IPS DF 4.7 (cell line): ENCODE measurements at regions not wholly inside any gene's neighbourhood (a gene's known extent, or its start where the extent isn't known, plus 50 kb on each side); places are given as distances from the start of the nearest gene placed in this dataset.
"Not testable (repeated sequence)": the region's sequence is repeated elsewhere in the genome, so short reads cannot be mapped to it uniquely, and the experiment has no call there.

Source experiments
- DNase-seq: peaks from one replicate; pipeline ENCODE4 v3.0.0-alpha.2; 2013; ENCODE audit warnings: low spot score; ENCODE audit errors: extremely low read depth

GRCh38 chr6:19590501-19591131 lies 246.6 kb upstream of the ID4 start:
- DNase-seq = no peak

- no peak for DNase-seq
Observed at GRCh38 chr6:19597809-19598320, 239.3 kb upstream of the ID4 start.

DNA sequence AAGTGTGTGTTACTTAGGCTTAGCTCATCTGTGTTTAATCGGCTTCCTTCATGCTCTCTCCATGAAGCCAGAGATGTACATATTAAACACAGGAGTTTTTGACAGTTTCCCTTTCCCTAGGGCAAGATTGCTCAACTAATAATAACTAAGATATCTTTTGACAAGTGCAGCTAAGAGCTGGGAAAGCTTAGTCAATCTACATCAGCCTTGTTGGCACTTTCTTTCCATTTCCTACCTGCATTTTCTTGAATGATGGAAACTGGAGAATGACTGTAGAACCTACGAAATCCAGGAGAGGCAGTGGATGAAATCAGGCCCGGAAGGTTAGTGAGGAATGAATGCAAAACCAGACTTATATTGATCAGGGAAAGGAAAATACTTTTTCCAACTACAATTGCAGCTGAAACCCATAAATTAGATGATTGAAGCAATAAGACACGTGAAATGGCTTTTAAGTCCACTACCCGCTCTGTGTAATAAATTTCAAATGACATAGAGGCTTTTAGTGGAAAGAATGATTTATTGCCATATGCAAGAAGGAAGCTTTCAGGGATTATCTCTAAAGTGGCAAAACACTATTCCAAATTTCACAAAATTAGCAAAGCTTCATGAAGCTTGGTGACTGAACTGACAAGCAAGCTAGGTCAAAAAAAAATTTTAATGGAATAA lies 237.2 kb upstream of the ID4 start:
- DNase-seq = no peak

DNA sequence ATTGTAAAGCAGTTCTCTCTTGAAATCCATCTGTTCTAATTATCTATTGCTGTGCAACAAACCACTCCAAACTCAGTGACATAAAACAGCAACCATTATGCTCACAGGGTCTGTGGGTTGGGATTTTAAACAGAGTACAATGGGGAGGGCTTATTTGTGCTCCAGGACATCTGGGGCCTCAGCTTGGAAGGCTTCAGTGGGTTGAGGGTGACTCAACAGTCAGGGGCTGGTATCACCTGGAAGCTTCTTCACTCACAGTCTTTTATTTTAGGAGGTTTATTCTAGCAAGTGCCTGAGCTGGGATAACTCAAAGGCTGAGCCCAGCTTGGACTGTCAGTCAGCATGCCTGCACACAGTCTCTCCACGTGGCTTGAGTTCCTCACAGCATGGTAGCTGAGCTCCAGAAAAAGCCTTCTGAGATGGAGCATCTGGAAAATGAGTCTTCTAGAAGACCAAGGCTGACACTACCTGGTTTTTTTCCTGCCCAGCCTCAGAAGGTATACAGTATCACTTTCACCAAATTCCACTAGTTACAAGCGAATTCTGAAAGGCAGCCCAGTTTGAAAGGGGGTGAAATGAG lies 234.6 kb upstream of the ID4 start:
- DNase-seq = no peak

GRCh38 chr6:19603721-19604120 lies 233.4 kb upstream of the ID4 start:
- DNase-seq = no peak

GRCh38 chr6:19605624-19606023 lies 231.5 kb upstream of the ID4 start:
- DNase-seq = no peak

DNA sequence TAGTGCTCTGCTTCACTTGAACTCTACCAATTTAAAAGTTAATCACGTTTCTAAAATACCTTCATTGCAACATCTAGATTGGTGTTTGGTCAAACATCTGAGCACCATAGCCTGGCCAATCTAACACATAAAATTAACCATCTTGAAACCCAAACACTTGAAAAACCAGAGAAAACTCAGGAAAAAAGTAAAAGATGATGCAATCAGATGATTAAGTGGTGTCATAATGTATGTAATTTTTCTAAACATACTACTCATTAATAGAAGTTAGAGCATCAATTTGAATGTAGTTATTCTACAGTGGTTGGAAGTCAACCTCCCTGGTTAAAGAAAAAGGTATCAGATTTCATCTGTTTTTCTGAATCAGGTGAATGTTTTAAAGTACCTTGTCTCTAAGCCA lies 228.6 kb upstream of the ID4 start:
- no peak for DNase-seq

- DNase-seq = no peak
Observed at GRCh38 chr6:19609972-19610641, 227.1 kb upstream of the ID4 start.

GRCh38 chr6:19612672-19613466 lies 224.3 kb upstream of the ID4 start:
- not testable (repeated sequence) for DNase-seq

- no peak for DNase-seq
Observed at GRCh38 chr6:19613678-19614077, 223.5 kb upstream of the ID4 start.

GRCh38 chr6:19616022-19616421 lies 221.1 kb upstream of the ID4 start:
- DNase-seq = no peak

DNA sequence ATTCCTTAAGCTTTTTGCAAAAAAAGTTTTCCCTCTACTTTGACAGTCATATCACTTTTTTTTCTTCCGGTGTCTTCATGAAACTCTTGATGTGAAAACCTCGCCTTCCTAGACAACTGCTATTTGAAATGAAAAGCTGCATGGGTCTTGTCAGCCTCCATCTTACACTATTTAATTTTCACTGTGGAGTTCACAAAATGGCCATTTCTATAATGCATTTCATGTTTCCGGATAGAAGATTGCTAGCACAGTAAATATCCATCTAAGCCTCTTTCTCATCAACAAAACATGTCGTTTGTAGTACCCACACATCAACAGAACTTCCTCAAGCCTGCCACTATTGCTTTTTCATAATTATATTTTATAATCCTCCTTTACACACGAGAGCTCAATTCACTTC lies 204.9 kb upstream of the ID4 start:
- DNase-seq = no peak

- no peak for DNase-seq
Observed at GRCh38 chr6:19632786-19633185, 204.4 kb upstream of the ID4 start.

- DNase-seq = no peak
Observed at GRCh38 chr6:19635728-19636127, 201.4 kb upstream of the ID4 start.

DNA sequence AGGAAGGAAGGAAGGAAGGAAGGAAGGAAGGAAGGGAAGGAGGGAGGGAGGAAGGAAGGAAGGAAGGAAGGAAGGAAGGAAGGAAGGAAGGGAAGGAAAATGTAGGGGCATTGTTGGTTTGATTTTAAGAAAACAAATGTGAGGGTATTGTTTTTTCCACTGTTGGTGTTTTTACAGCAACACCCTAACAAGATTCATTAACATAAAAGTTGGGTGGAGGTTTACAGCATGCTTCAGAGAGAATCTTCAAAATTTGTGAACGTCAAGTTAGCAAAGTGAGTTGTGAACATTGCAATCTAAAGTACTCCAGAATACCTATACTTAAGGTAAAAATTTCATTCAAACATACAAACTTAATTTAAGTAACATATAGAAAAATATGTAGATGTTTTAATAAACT lies 200.2 kb upstream of the ID4 start:
- no peak for DNase-seq

DNA sequence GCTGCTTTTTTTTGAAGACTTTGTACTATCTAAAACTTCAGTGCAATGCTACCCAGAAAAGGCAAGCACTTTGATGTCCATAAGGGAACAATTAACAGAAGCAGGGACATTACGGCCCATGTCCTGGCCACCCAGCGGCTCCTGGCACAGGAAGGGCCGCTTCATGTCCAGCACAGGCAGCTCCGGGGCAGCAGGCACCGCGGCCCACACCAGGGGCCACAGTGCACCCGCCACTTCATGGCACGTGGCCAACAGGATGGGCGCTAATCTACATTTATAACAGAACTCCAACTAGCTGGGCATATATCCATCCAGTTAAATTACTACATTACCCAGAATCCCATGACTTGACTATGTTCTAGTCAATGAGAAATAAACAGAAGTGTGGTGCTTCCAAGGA lies 198.2 kb upstream of the ID4 start:
- DNase-seq = no peak

DNA sequence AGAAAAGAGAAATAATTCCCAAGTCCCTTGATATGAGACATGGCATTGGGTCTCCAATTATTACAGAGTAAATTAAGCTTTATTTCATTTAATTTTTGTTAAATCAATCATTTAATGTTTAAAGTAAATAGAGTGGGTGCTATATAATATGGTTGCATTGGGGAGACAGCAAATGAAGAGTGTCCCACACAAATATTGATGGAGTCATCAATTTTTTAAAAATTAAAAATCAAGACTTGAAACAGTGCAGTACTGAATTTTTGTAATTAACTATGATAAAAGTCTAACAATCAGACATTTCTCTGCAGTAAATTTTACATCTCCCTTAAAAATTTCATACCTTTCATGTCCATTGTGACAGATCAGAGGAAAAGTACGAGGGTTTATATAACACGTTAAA lies 193.9 kb upstream of the ID4 start:
- no peak for DNase-seq

DNA sequence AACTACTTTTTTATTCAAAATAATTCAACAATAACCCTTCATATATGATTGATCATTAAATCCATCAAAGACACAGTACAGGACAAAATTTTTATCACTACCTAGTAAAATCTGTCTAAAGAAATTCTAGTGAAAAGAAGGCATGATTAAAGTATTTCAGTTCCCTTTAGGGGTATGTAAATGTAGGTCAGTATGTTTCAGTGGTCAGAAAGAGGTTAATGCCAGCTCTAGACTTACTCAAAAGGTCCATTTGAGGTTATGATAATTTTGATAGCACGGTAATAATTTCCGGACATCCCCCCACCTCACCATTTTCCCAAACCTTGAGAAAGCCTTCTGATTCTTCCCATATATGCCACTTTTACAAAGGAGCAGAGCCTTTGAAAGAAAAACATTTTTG lies 193.5 kb upstream of the ID4 start:
- DNase-seq = no peak

DNA sequence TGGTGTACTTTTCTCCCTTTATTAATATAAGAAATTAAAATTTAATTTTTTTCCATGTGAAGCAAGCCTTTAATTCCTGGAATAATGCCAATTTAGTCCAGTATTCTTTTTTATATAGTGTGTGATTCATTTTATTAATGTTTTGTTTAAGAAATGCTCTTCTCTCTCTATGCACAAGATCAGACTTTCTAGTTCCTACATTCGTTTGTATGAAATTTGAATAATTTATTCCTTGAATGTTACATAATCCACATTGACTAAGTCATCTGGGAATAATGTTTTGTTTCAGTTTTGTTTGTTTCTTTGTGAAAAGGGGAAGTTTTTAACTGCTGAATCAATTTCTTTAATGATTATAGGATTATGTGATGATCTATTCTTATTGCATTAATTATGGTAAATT lies 181.4 kb upstream of the ID4 start:
- DNase-seq = no peak

DNA sequence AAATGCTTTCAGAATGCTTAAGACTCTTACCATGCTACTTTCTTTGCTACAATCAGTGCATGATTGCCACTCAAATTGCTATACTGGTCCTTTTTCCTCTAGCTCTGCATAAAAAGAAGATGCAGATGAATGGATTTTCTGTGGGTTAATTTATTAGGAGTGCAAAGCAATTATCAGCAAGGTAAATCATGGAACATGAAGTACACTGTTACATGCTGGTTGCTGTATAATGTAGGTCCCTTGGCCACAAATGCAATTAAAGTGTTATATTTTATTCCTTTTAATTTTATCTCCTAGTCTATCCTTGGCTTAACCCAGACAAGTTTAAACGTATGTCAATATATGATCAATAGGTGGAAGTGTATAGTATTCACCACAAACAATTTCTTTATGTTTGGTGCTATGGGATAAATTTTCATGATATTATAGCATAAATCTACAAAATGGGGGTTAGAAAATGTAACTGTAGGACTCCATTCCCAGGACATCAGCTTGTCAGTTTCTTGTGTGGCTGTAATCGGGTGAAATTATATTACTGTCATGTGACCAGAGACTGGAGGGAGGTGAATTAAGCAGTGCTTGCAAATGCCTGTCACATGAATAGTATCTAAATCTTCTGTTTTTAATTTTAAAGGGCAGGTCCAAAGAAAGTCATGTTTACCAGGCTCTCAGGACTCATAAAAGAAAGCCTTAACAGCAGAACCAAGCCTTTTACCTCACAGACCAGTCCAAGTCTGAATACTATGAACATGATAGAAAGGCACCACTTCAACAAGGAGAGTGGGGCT lies 176.9 kb upstream of the ID4 start:
- DNase-seq = no peak

DNA sequence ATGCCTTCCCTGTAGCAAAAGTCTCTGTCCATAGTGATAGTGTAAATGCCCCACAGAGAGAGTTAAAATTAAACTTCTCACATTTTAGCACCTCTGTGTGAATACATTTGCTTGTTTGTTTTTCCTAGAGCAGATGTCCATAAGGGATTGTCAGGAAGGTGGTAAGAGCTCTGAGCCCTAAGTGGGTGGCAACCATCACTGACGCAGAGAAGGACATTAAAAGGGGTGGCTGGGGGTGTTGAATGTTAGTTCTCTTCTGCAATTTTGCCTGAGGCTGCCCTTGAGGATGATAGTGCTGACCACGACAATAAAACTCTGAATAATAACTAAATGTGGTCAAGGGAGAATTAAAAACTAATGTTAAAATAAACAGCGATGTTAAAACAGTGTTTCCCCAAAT lies 174.3 kb upstream of the ID4 start:
- DNase-seq = no peak
